K562 (cell line): ENCODE measurements at regions not wholly inside any gene's neighbourhood (a gene's known extent, or its start where the extent isn't known, plus 50 kb on each side); places are given as distances from the start of the nearest gene placed in this dataset.
A peak's percentile ranks its signal among the peaks of the same experiment; 100 is the strongest.

Source experiments
- CBX5 ChIP-seq: IDR thresholded peaks from 2 replicates; pipeline ENCODE4 v1.6.1; 2014; ENCODE audit warnings: low read depth, borderline replicate concordance
- CTBP1 ChIP-seq: fragments of 450-650 bp; IDR thresholded peaks from 2 replicates; pipeline ENCODE4 v1.6.1; 2016; ENCODE audit warnings: borderline replicate concordance
- DLX4 ChIP-seq: fragments of 250-450 bp; sonication (Bioruptor Pico); IDR thresholded peaks from 2 replicates; pipeline ENCODE4 v1.6.1; 2021; ENCODE audit warnings: mild to moderate bottlenecking
- ETV1 ChIP-seq: fragments of 450-650 bp; conservative IDR thresholded peaks from 2 replicates; pipeline ENCODE4 v1.6.1; 2016; ENCODE audit warnings: missing genetic modification characterization, control low read depth, low read depth, missing compliant biosample characterization
- ETV5 ChIP-seq: sonication (generic); formaldehyde crosslinking; IDR thresholded peaks from 2 replicates; pipeline ENCODE4 v1.4.0; 2020; ENCODE audit warnings: low read depth, mild to moderate bottlenecking, missing genetic modification reagents
- HEY1 ChIP-seq: fragments of 250-450 bp; sonication (Bioruptor Pico); IDR thresholded peaks from 2 replicates; pipeline ENCODE4 v1.5.0; 2020; ENCODE audit warnings: mild to moderate bottlenecking, moderate library complexity, borderline replicate concordance
- MAFK ChIP-seq: IDR thresholded peaks from 2 replicates; pipeline ENCODE4 v1.6.1; 2011; ENCODE audit warnings: low read length, improper control_type of control experiment
- MEIS2 ChIP-seq: fragments of 450-650 bp; IDR thresholded peaks from 2 replicates; pipeline ENCODE4 v1.6.1; 2014; ENCODE audit warnings: mild to moderate bottlenecking; ENCODE audit not compliant: partially characterized antibody
- MTA3 ChIP-seq: fragments of 450-650 bp; formaldehyde crosslinking; IDR thresholded peaks from 2 replicates; pipeline ENCODE4 v1.6.1; 2017; ENCODE audit warnings: mild to moderate bottlenecking, borderline replicate concordance
- NCOR1 ChIP-seq: fragments of 450-650 bp; IDR thresholded peaks from 2 replicates; pipeline ENCODE4 v1.6.1; 2016; ENCODE audit warnings: mild to moderate bottlenecking, moderate library complexity
- NFIC ChIP-seq: fragments of 450-650 bp; IDR thresholded peaks from 2 replicates; pipeline ENCODE4 v1.6.1; 2017; ENCODE audit warnings: mild to moderate bottlenecking, inconsistent platforms
- POLR2AphosphoS5 ChIP-seq: IDR thresholded peaks from 2 replicates; pipeline ENCODE4 v1.6.1; 2011; ENCODE audit warnings: mild to moderate bottlenecking, low read depth, low read length, moderate library complexity; ENCODE audit not compliant: control insufficient read depth, insufficient read depth
- PRDM10 ChIP-seq: fragments of 450-650 bp; IDR thresholded peaks from 2 replicates; pipeline ENCODE4 v1.6.1; 2018; ENCODE audit not compliant: partially characterized antibody
- RCOR1 ChIP-seq, 2 experiments: IDR thresholded peaks; 2 replicates each; pipeline ENCODE4 v1.6.1; 2012; ENCODE audit warnings: low read depth in 2 of 2, low read length in 2 of 2, borderline replicate concordance in 1 of 2, improper control_type of control experiment in 1 of 2
- RNF2 ChIP-seq: sonication (generic); IDR thresholded peaks from 2 replicates; pipeline ENCODE4 v1.6.1; 2016
- SAFB2 ChIP-seq: fragments of 200-400 bp; formaldehyde crosslinking; IDR thresholded peaks from 2 replicates; pipeline ENCODE4 v1.6.1; 2018; ENCODE audit warnings: borderline replicate concordance, low read length, low read depth, moderate library complexity; ENCODE audit not compliant: severe bottlenecking
- SETDB1 ChIP-seq: IDR thresholded peaks from one replicate; pipeline ENCODE4 v1.6.1; 2012; ENCODE audit warnings: low read length, control low read depth, inconsistent platforms
- STAT5A ChIP-seq: IDR thresholded peaks from 2 replicates; pipeline ENCODE4 v1.6.1; 2012; ENCODE audit warnings: low read length, inconsistent platforms, borderline replicate concordance
- ZNF512 ChIP-seq: IDR thresholded peaks from 2 replicates; pipeline ENCODE4 v1.6.1; 2016; ENCODE audit warnings: missing genetic modification characterization, missing compliant biosample characterization
- TF ChIP-seq, protein P1 (sequence below): fragments of 450-650 bp; IDR thresholded peaks from 2 replicates; pipeline ENCODE4 v1.6.1; 2016; ENCODE audit warnings: mild to moderate bottlenecking

DNA sequence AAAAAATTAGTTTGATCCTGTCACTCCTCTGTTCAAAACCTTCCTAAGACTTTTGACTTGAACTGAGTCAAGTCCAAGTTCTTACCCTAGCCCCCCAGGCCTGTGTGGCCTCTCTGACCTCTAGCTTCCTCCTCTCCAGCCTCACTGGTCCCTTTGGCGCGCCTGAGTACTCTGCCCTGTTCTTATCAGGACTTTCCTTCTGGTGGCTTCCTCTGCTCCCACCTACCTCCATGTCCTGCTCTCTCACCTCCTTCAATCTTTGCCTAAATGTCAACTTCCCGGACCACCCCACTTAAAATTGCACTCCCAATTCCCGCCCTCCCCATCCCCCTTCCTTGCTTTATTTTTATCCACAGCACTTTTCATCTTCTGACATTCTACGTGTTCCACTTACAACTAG is 526.1 kb upstream of the KLF4 start (continued):
- TF ChIP-seq PRDM10 (peak; percentile 26), CTBP1 (peak; percentile 63; the same call in 1 of the 2 replicates), ZNF512 (no peak), ETV1 (tag) (0 out of 2 replicates have a peak, but pooled peaks have one; percentile 14), MTA3 (peak; percentile 39; the same call in 1 of the 2 replicates), DLX4 (CRISPR knock-in tag) (no peak), MEIS2 (peak; percentile 30), NCOR1 (peak; percentile 91), SAFB2 (no peak), ETV5 (CRISPR knock-in tag) (peak; percentile 66; the same call in 1 of the 2 replicates), RNF2 (peak; percentile 54; the same call in 1 of the 2 replicates), RCOR1 (IDR thresholded peaks at IDR 0.05; ENCODE audit: borderline replicate concordance in 1 of 2, low read depth in 2 of 2, low read length in 2 of 2) (peak in 1 of 2 experiments; percentile 92; a peak in 2 of 4 replicates), SETDB1 (no peak), POLR2AphosphoS5 (peak; percentile 69), MAFK (no peak), STAT5A (peak; percentile 67), HEY1 (CRISPR knock-in tag) (no peak), CBX5 (peak; percentile 39; the same call in 1 of the 2 replicates), NFIC (peak; percentile 74)
- TF ChIP-seq, protein P1, sequence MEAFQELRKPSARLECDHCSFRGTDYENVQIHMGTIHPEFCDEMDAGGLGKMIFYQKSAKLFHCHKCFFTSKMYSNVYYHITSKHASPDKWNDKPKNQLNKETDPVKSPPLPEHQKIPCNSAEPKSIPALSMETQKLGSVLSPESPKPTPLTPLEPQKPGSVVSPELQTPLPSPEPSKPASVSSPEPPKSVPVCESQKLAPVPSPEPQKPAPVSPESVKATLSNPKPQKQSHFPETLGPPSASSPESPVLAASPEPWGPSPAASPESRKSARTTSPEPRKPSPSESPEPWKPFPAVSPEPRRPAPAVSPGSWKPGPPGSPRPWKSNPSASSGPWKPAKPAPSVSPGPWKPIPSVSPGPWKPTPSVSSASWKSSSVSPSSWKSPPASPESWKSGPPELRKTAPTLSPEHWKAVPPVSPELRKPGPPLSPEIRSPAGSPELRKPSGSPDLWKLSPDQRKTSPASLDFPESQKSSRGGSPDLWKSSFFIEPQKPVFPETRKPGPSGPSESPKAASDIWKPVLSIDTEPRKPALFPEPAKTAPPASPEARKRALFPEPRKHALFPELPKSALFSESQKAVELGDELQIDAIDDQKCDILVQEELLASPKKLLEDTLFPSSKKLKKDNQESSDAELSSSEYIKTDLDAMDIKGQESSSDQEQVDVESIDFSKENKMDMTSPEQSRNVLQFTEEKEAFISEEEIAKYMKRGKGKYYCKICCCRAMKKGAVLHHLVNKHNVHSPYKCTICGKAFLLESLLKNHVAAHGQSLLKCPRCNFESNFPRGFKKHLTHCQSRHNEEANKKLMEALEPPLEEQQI = peak; percentile 69
